H9 (cell line): ENCODE measurements at regions not wholly inside any gene's neighbourhood (a gene's known extent, or its start where the extent isn't known, plus 50 kb on each side); places are given as distances from the start of the nearest gene placed in this dataset.

Experiments used
- DNase-seq: peaks from one replicate; pipeline ENCODE4 v3.0.0-alpha.2; 2017
- H2AFZ ChIP-seq: one replicate; pipeline ENCODE4 v1.6.1; 2013; ENCODE audit warnings: mild to moderate bottlenecking, low read length, control low read depth, moderate library complexity
- H2AK5ac ChIP-seq: 2 replicates; pipeline ENCODE4 v1.6.1; 2013; ENCODE audit warnings: low read length, control low read depth, mixed read lengths; ENCODE audit not compliant: insufficient read length
- H2BK120ac ChIP-seq: one replicate; pipeline ENCODE4 v1.6.1; 2013; ENCODE audit warnings: low read depth, mild to moderate bottlenecking, low read length, control low read depth, inconsistent platforms; ENCODE audit not compliant: poor library complexity, severe bottlenecking
- H2BK12ac ChIP-seq: 2 replicates; pipeline ENCODE4 v1.6.1; 2013; ENCODE audit warnings: low read length, control low read depth, mixed read lengths, low read depth; ENCODE audit not compliant: insufficient read length
- H2BK15ac ChIP-seq: 2 replicates; pipeline ENCODE4 v1.6.1; 2013; ENCODE audit warnings: low read depth, low read length, control low read depth
- H2BK20ac ChIP-seq: one replicate; pipeline ENCODE4 v1.6.1; 2013; ENCODE audit warnings: low read depth, mild to moderate bottlenecking, low read length, control low read depth, inconsistent platforms; ENCODE audit not compliant: poor library complexity, severe bottlenecking
- H2BK5ac ChIP-seq: 2 replicates; pipeline ENCODE4 v1.6.1; 2013; ENCODE audit warnings: low read length, control low read depth, mixed read lengths; ENCODE audit not compliant: insufficient read length
- H3K14ac ChIP-seq: 2 replicates; pipeline ENCODE4 v1.6.1; 2013; ENCODE audit warnings: low read length, control low read depth; ENCODE audit not compliant: insufficient read depth
- H3K18ac ChIP-seq: 2 replicates; pipeline ENCODE4 v1.6.1; 2013; ENCODE audit warnings: low read depth, mild to moderate bottlenecking, mixed read lengths, low read length, control low read depth; ENCODE audit not compliant: insufficient read length
- H3K23ac ChIP-seq: 2 replicates; pipeline ENCODE4 v1.6.1; 2013; ENCODE audit warnings: low read length, control low read depth, mixed read lengths, low read depth; ENCODE audit not compliant: insufficient read length
- H3K23me2 ChIP-seq: 2 replicates; pipeline ENCODE4 v1.6.1; 2013; ENCODE audit warnings: low read depth, mild to moderate bottlenecking, mixed read lengths, low read length, control low read depth; ENCODE audit not compliant: insufficient read length, poor library complexity, severe bottlenecking
- H3K27ac ChIP-seq: 2 replicates; pipeline ENCODE4 v1.5.1; 2013; ENCODE audit warnings: low read length, control low read depth, mixed read lengths, low read depth; ENCODE audit not compliant: insufficient read length
- H3K27me3 ChIP-seq: 2 replicates; pipeline ENCODE4 v1.6.1; 2013; ENCODE audit warnings: low read length, control low read depth, inconsistent platforms; ENCODE audit not compliant: insufficient read depth
- H3K4ac ChIP-seq: 2 replicates; pipeline ENCODE4 v1.6.1; 2013; ENCODE audit warnings: low read depth, mild to moderate bottlenecking, control low read depth, inconsistent platforms, low read length, moderate library complexity
- H3K4me1 ChIP-seq: 2 replicates; pipeline ENCODE4 v1.6.1; 2013; ENCODE audit warnings: low read length, control low read depth, inconsistent platforms; ENCODE audit not compliant: insufficient read depth
- H3K4me2 ChIP-seq: 2 replicates; pipeline ENCODE4 v1.6.1; 2013; ENCODE audit warnings: low read length, control low read depth, mixed read lengths; ENCODE audit not compliant: insufficient read length, insufficient read depth
- H3K56ac ChIP-seq: 2 replicates; pipeline ENCODE4 v1.6.1; 2013; ENCODE audit warnings: low read depth, mild to moderate bottlenecking, mixed read lengths, low read length, control low read depth; ENCODE audit not compliant: insufficient read length
- H3K79me1 ChIP-seq: 2 replicates; pipeline ENCODE4 v1.6.1; 2013; ENCODE audit warnings: low read depth, mild to moderate bottlenecking, moderate library complexity, low read length, control low read depth, inconsistent platforms; ENCODE audit not compliant: insufficient read depth, poor library complexity, severe bottlenecking
- H3K79me2 ChIP-seq: 2 replicates; pipeline ENCODE4 v1.6.1; 2013; ENCODE audit warnings: low read length, control low read depth, inconsistent platforms; ENCODE audit not compliant: insufficient read depth
- H3K9ac ChIP-seq: 2 replicates; pipeline ENCODE4 v1.6.1; 2013; ENCODE audit warnings: low read length, control low read depth, mixed read lengths; ENCODE audit not compliant: insufficient read length; ENCODE audit errors: extremely low read depth
- H3K9me3 ChIP-seq: one replicate; pipeline ENCODE4 v1.6.1; 2013; ENCODE audit warnings: low read depth, low read length, inconsistent platforms; ENCODE audit not compliant: control insufficient read depth
- H3T11ph ChIP-seq: one replicate; pipeline ENCODE4 v1.6.1; 2013; ENCODE audit warnings: mild to moderate bottlenecking, low read length, control low read depth, inconsistent platforms
- H4K20me1 ChIP-seq: one replicate; pipeline ENCODE4 v1.6.1; 2013; ENCODE audit not compliant: control insufficient read depth, insufficient read length, insufficient read depth
- H4K5ac ChIP-seq: 2 replicates; pipeline ENCODE4 v1.6.1; 2013; ENCODE audit warnings: low read depth, mild to moderate bottlenecking, mixed read lengths, low read length, control low read depth; ENCODE audit not compliant: insufficient read length
- H4K8ac ChIP-seq: replicated peaks from 2 replicates; pipeline ENCODE4 v1.6.1; 2013; ENCODE audit warnings: low read length, control low read depth, mixed read lengths, low read depth; ENCODE audit not compliant: insufficient read length
- H4K91ac ChIP-seq: 2 replicates; pipeline ENCODE4 v1.6.1; 2013; ENCODE audit warnings: low read depth, mild to moderate bottlenecking, moderate library complexity, mixed read lengths, low read length, control low read depth; ENCODE audit not compliant: insufficient read length
- H3K27ac Mint-ChIP-seq, 3 experiments: 2 replicates in 2 of 3; 3 replicates in 1 of 3; pipeline ENCODE4 v1.8.0; 2020 to 2021; ENCODE audit warnings: mixed read lengths in 3 of 3, mild to moderate bottlenecking in 1 of 3, moderate library complexity in 1 of 3
- H3K27me3 Mint-ChIP-seq: 2 replicates; pipeline ENCODE4 v1.8.0; 2021; ENCODE audit warnings: low read depth, mild to moderate bottlenecking, moderate library complexity, mixed read lengths
- H3K36me3 Mint-ChIP-seq, 3 experiments: 2 replicates in 2 of 3; 3 replicates in 1 of 3; pipeline ENCODE4 v1.8.0; 2020 to 2021; ENCODE audit warnings: low read depth in 3 of 3, mixed read lengths in 3 of 3; ENCODE audit not compliant: insufficient read depth in 1 of 3
- H3K4me1 Mint-ChIP-seq, 2 experiments: 2 replicates each; pipeline ENCODE4 v1.8.0; 2020; ENCODE audit warnings: mixed read lengths in 2 of 2
- H3K4me3 Mint-ChIP-seq, 2 experiments: 2 replicates in 1 of 2; 3 replicates in 1 of 2; pipeline ENCODE4 v1.8.0; 2020 to 2021; ENCODE audit warnings: mild to moderate bottlenecking in 2 of 2, mixed read lengths in 2 of 2, moderate library complexity in 1 of 2
- H3K9me3 Mint-ChIP-seq, 2 experiments: 2 replicates in 1 of 2; 3 replicates in 1 of 2; pipeline ENCODE4 v1.8.0; 2020; ENCODE audit warnings: mild to moderate bottlenecking in 2 of 2, mixed read lengths in 2 of 2, moderate library complexity in 1 of 2
- WGBS: extraction: QIAGEN DNeasy Blood & Tissue Kit; methylation state at CpG from one replicate; pipeline ENCODE4 v1.1.7; 2013; ENCODE audit warnings: missing lambda C conversion rate, low lambda C conversion rate, mixed read lengths; ENCODE audit not compliant: insufficient read length; ENCODE audit errors: extremely low coverage; 5-methylcytosine and 5-hydroxymethylcytosine counted together
- TF ChIP-seq, protein P1 (sequence below): fragments of 200-600 bp; sonication (generic); conservative IDR thresholded peaks from 3 replicates; pipeline ENCODE4 v1.8.0; 2021; ENCODE audit warnings: antibody characterized with exemption, mild to moderate bottlenecking

DNA sequence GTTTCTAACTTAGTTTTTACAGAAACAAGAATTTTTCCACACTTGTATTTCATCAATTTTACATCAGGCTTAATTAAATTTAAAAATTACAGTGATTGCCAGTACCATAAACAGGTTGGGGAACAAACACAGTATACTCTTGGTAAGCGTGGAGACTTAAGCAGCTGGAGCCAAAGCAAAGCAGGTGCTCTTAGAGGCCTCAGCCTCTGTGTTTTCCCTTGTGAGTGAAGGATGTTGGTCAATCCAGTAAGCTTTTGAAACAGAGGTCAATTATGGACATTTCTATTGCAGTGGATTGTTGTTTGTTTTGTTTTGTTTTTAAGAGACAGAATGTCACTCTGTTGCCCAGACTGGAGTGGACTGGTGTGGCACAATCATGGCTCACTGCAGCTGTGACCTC is 100.6 kb upstream of the CELF2 start:
- no peak overlapping the region for H3K18ac ChIP-seq
- no peaks in the 10 kb centered on the region for H3K79me1 ChIP-seq
- H4K8ac ChIP-seq: no peak overlapping the region
- no peak overlapping the region for H3K9ac ChIP-seq
- no peak overlapping the region for H3T11ph ChIP-seq
- no peaks in the 10 kb centered on the region for H3K79me2 ChIP-seq
- no peak overlapping the region for H3K56ac ChIP-seq
- H2BK120ac ChIP-seq: no peak overlapping the region
- no peak overlapping the region for H2BK15ac ChIP-seq
- no peak for DNase-seq
- Mint-ChIP-seq H3K9me3 (no peaks in the 10 kb centered on the region; a peak in 1 of 5 replicates), H3K27ac (no peak overlapping the region), H3K36me3 (no peaks in the 10 kb centered on the region), H3K4me3 (no peak overlapping the region), H3K4me1 (peaks cover 0 to 7% of the 10 kb centered on the region in 2 experiments; a peak in 3 of 4 replicates), H3K27me3 (no peaks in the 10 kb centered on the region)
- no peak overlapping the region for H2BK5ac ChIP-seq
- no peaks in the 10 kb centered on the region for H3K23me2 ChIP-seq
- WGBS: no CpG with 5 or more reads among the region's 1 CpG
- H2AK5ac ChIP-seq: no peak overlapping the region
- H4K5ac ChIP-seq: no peak overlapping the region
- no peak overlapping the region for H2AFZ ChIP-seq
- H4K91ac ChIP-seq: no peak overlapping the region
- no peaks in the 10 kb centered on the region for H3K27me3 ChIP-seq
- no peak overlapping the region for H3K23ac ChIP-seq
- H3K27ac ChIP-seq: no peak overlapping the region
- H3K14ac ChIP-seq: no peak overlapping the region
- no peak overlapping the region for H3K4ac ChIP-seq
- H2BK20ac ChIP-seq: no peak overlapping the region
- no peaks in the 10 kb centered on the region for H3K4me1 ChIP-seq
- H3K4me2 ChIP-seq: no peak overlapping the region
- no peaks in the 10 kb centered on the region for H4K20me1 ChIP-seq
- no peak overlapping the region for H2BK12ac ChIP-seq
- no peaks in the 10 kb centered on the region for H3K9me3 ChIP-seq
- TF ChIP-seq, protein P1, sequence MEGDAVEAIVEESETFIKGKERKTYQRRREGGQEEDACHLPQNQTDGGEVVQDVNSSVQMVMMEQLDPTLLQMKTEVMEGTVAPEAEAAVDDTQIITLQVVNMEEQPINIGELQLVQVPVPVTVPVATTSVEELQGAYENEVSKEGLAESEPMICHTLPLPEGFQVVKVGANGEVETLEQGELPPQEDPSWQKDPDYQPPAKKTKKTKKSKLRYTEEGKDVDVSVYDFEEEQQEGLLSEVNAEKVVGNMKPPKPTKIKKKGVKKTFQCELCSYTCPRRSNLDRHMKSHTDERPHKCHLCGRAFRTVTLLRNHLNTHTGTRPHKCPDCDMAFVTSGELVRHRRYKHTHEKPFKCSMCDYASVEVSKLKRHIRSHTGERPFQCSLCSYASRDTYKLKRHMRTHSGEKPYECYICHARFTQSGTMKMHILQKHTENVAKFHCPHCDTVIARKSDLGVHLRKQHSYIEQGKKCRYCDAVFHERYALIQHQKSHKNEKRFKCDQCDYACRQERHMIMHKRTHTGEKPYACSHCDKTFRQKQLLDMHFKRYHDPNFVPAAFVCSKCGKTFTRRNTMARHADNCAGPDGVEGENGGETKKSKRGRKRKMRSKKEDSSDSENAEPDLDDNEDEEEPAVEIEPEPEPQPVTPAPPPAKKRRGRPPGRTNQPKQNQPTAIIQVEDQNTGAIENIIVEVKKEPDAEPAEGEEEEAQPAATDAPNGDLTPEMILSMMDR: no peak
